HFF-Myc (cell line): ENCODE measurements at regions not wholly inside any gene's neighbourhood (a gene's known extent, or its start where the extent isn't known, plus 50 kb on each side); places are given as distances from the start of the nearest gene placed in this dataset.

ENCODE experiments used
- DNase-seq: peaks from one replicate; pipeline ENCODE4 v3.0.0-alpha.2; 2011; ENCODE audit warnings: low read depth; ENCODE audit errors: extremely low read depth
- H3K4me3 ChIP-seq: replicated peaks from 2 replicates; pipeline ENCODE4 v1.5.1; 2011; ENCODE audit warnings: low read depth, mild to moderate bottlenecking, control low read depth, low read length
- TF ChIP-seq, protein P1 (sequence below): IDR thresholded peaks from 2 replicates; pipeline ENCODE4 v1.5.1; 2012; ENCODE audit warnings: mild to moderate bottlenecking, low read depth, low read length, control low read depth; ENCODE audit errors: missing control alignments

DNA sequence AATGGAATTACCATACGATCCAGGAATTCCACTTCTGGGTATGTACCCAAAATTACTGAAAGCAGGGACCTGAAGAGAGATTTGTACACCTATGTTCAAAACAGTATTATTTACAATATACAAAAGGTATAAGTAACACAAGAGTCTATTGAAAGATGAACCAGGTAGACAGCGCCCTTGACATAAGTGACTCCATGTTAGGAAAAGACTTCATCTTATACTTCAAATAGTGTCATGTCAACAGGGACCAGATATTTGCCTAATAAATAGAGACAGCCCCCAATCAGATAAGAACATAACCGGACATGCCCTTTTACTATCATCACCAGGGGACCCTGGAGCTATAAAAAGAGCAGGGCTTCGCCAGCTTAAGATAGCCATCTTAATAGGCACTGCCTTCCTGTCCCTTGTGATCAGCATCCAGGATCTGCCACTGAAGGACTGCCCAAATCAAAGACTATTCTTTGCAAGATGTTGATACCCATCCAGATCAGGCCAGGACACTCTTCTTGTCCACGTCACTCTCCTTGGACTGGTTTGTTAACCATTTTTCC lies 309.0 kb upstream of the SULF2 start:
- TF ChIP-seq, protein P1, sequence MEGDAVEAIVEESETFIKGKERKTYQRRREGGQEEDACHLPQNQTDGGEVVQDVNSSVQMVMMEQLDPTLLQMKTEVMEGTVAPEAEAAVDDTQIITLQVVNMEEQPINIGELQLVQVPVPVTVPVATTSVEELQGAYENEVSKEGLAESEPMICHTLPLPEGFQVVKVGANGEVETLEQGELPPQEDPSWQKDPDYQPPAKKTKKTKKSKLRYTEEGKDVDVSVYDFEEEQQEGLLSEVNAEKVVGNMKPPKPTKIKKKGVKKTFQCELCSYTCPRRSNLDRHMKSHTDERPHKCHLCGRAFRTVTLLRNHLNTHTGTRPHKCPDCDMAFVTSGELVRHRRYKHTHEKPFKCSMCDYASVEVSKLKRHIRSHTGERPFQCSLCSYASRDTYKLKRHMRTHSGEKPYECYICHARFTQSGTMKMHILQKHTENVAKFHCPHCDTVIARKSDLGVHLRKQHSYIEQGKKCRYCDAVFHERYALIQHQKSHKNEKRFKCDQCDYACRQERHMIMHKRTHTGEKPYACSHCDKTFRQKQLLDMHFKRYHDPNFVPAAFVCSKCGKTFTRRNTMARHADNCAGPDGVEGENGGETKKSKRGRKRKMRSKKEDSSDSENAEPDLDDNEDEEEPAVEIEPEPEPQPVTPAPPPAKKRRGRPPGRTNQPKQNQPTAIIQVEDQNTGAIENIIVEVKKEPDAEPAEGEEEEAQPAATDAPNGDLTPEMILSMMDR, result no peak
- no peak for DNase-seq
- H3K4me3 ChIP-seq, result no peak overlapping the region

DNA sequence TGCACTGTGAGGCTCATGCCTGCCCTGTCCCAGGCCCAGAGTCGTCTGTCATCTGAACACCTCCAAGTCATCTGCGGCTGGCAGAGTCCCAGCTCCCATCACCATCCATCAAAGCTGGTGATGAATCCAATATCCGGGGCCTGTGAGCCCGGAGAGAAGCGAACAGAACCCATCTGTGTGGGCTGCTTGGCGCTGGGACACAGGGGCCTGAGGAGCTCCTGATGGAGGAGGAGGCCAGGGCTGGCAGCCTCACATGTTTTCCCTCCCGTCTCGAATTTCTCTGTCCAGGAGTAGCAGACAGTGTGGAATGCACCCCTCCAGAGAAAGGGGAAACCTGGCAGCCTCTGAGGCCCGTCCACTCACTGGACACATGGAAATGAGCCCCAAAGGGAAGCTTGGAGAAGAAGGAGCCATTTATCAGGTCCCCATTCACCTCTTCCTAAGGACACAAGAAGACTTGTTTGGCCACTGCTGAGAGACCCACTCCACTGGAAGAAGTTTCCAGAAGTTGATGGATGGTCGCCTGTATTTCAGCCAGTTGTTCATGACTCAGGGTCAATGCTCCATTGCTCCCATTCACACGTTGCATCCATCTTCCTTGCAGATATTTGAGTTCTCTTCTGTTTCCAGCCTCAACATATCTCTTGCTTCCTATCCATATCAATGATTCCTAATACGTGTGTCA lies 307.5 kb upstream of the SULF2 start:
- H3K4me3 ChIP-seq, result no peak overlapping the region
- TF ChIP-seq, protein P1, result no peak
- no peak for DNase-seq

DNA sequence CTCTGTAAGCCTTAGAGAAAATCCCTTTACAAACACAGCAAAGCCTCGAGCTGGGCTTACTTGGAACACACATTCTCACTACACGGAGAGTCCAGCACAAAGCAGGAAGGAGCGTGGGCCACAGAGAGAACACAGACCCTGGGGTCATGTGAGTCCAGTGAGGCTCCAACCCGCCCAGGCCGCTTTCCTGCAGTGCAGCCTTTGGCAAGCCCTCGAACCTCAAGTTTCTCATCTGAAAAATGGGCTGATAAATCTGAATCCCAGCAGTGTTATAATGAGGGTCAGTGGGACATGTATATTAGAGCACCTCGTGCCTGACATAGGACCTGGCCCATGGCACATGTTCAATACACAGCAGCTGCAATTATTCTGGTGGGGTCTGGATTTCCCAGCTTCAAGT lies 305.5 kb upstream of the SULF2 start:
- H3K4me3 ChIP-seq, result no peak overlapping the region
- TF ChIP-seq, protein P1, result no peak
- DNase-seq, result no peak

DNA sequence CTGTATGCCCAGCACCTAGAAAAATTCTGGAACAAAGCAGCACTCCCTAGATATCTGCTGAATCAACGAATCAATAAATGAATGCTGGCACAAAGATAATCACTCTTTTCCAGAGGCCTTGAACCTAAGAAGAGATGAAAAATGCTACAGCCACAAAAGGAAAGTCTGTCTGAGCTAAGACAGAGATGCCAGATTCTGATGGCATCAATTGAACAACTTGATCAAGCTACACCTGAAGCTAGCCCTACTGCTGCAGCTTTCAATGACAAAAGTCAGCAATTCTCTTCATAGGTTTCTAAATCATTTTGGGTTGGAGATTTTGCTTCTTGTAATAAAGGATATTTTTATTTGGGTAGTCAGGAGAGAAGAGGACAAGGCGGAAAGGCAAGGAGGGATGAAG lies 305.0 kb upstream of the SULF2 start:
- TF ChIP-seq, protein P1, result no peak
- DNase-seq, result no peak
- no peak overlapping the region for H3K4me3 ChIP-seq

DNA sequence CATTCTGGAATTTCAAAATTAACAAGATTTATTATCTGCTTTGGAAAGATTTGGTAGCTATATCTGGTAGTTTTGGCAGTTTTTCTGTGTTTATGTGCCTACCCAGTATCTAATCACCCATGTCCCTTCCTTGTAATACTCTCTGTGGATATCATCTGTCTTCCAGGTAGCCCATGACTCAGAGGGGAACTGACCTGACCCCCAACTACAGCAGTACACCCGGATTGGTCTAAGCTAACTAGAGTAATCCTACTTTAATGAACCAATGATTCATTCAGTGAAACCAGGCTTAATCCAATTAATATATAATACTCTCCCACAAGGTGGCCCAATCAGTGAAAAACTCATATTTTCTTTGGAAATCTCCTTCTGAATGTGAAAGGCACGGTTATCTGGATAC lies 295.3 kb upstream of the SULF2 start:
- TF ChIP-seq, protein P1, result no peak
- no peak for DNase-seq
- no peak overlapping the region for H3K4me3 ChIP-seq

DNA sequence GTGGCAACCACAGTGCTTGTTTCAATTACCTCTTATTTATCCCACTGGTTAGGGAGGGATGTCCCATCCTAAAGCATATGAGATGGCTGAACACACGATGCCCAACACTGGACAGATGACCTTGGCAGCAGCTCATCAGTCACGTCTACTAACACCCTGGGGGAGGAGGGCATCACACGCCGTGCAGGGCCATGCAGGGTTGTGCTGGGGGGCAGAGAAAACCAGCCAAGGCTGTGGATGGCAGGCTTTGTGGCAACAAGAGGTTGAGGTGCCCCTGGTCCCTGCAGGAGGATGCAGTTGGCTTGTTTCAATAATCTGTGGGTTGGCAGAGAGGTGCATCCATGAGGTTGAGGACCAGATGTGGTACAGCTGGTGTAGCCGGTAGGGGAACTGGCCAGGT lies 293.7 kb upstream of the SULF2 start:
- TF ChIP-seq, protein P1, result no peak
- no peak for DNase-seq
- H3K4me3 ChIP-seq, result no peak overlapping the region

DNA sequence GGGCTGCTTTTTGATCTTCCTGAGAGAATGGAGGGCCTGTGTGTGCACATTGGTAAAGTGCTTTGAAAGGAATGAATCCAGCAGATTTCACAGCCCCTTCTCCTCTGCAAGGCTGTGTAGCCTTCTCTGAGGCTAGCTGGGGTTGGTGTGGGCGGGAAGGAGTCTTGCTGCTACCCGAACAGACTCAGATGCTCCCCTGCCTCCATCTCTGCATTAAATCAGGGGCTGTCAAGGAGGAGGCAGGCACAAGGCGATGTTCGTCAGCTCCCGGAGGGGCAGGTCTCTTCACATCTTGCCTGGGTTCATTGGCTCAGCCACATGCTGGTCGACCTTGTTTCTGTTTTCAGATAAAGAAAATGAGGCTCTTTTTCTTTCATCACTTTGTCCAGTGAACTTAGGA lies 291.5 kb upstream of the SULF2 start:
- no peak for DNase-seq
- no peak overlapping the region for H3K4me3 ChIP-seq
- TF ChIP-seq, protein P1, result no peak
